Body of pancreas (tissue), 4 donors: ENCODE measurements at regions not wholly inside any gene's neighbourhood (a gene's known extent, or its start where the extent isn't known, plus 50 kb on each side); places are given as distances from the start of the nearest gene placed in this dataset.

Experiments
- CTCF ChIP-seq, 7 experiments: fragments of 450-650 bp in 4 of 7; fragments of 200-600 bp in 3 of 7; sonication (generic) in 3 of 7; IDR thresholded peaks; one replicate each; pipeline ENCODE4 v1.5.1; 2016 to 2019; ENCODE audit warnings: antibody characterized with exemption in 7 of 7
- POLR2A ChIP-seq, 3 donors: fragments of 450-650 bp; IDR thresholded peaks; one replicate each; pipeline ENCODE4 v1.6.1; 2016; ENCODE audit warnings: antibody characterized with exemption in 3 of 3, mild to moderate bottlenecking in 2 of 3

- TF ChIP-seq POLR2A (IDR thresholded peaks at IDR 0.05) (no peak), CTCF (IDR thresholded peaks at IDR 0.05) (no peak)
These were observed 910.8 kb upstream of the MIR17HG start for GRCh38 chr13:90436697-90437096.
